Duodenal mucosa (tissue), 2 donors: ENCODE measurements at regions not wholly inside any gene's neighbourhood (a gene's known extent, or its start where the extent isn't known, plus 50 kb on each side); places are given as distances from the start of the nearest gene placed in this dataset.

Experiments used
- H3K27ac ChIP-seq: one replicate; pipeline ENCODE4 v1.7.0; 2013; ENCODE audit warnings: low read depth, low read length
- H3K27me3 ChIP-seq, 2 donors: one replicate each; pipeline ENCODE4 v1.7.0; 2013; ENCODE audit warnings: low read length in 2 of 2, control low read depth in 1 of 2; ENCODE audit not compliant: insufficient read depth in 2 of 2, control insufficient read depth in 1 of 2
- H3K36me3 ChIP-seq, 2 donors: one replicate each; pipeline ENCODE4 v1.7.0; 2013; ENCODE audit warnings: low read length in 2 of 2, control low read depth in 1 of 2; ENCODE audit not compliant: insufficient read depth in 2 of 2, control insufficient read depth in 1 of 2
- H3K4me1 ChIP-seq, 2 donors: one replicate each; pipeline ENCODE4 v1.7.0; 2013; ENCODE audit warnings: low read length in 2 of 2, control low read depth in 1 of 2; ENCODE audit not compliant: insufficient read depth in 2 of 2, control insufficient read depth in 1 of 2
- H3K4me3 ChIP-seq, 2 donors: one replicate each; pipeline ENCODE4 v1.7.0; 2013; ENCODE audit warnings: low read length in 2 of 2, low read depth in 1 of 2
- H3K9ac ChIP-seq, 2 donors: one replicate each; pipeline ENCODE4 v1.7.0; 2013; ENCODE audit warnings: low read length in 2 of 2, low read depth in 1 of 2
- H3K9me3 ChIP-seq, 2 donors: one replicate each; pipeline ENCODE4 v1.7.0; 2013; ENCODE audit warnings: low read length in 2 of 2, control low read depth in 1 of 2; ENCODE audit not compliant: control insufficient read depth in 1 of 2

DNA sequence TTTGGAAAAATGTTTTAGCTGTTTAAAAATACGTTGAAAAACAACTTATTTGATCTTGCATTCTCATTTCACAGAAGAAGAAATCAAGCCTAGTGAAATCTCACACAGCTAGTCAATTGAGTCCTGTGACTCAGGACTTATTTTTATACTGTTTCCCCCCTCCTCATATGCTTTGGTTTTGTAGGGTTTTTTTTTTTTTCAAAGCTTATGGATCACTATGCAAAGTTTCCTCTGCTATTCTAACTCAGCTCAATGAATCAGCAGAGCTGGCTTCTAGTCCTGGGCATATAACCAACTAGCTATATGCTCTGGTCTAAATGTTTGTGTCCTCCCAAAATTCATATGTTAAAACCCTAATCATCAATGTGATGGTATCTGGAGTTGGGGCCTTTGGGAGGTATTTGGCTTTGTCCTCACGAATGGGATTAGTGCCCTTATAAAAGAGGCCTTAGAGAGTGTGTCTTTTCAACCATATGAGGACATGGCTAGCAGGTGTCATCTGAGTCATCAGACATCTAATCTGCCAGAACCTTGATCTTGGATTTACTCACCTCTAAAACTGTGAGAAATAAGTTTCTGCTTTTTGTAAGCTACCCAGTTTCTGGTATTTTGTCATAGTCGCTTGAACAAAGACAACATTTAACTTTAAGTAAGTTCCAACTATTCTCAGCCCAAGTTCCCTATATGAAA is 317.2 kb upstream of the C1orf87 start:
- H3K36me3 ChIP-seq = no peaks in the 10 kb centered on the region
- no peaks in the 10 kb centered on the region for H3K27me3 ChIP-seq
- no peaks in the 10 kb centered on the region for H3K9me3 ChIP-seq
- H3K4me1 ChIP-seq = no peaks in the 10 kb centered on the region
- H3K4me3 ChIP-seq = no peak overlapping the region
- no peak overlapping the region for H3K27ac ChIP-seq
- H3K9ac ChIP-seq = no peak overlapping the region

DNA sequence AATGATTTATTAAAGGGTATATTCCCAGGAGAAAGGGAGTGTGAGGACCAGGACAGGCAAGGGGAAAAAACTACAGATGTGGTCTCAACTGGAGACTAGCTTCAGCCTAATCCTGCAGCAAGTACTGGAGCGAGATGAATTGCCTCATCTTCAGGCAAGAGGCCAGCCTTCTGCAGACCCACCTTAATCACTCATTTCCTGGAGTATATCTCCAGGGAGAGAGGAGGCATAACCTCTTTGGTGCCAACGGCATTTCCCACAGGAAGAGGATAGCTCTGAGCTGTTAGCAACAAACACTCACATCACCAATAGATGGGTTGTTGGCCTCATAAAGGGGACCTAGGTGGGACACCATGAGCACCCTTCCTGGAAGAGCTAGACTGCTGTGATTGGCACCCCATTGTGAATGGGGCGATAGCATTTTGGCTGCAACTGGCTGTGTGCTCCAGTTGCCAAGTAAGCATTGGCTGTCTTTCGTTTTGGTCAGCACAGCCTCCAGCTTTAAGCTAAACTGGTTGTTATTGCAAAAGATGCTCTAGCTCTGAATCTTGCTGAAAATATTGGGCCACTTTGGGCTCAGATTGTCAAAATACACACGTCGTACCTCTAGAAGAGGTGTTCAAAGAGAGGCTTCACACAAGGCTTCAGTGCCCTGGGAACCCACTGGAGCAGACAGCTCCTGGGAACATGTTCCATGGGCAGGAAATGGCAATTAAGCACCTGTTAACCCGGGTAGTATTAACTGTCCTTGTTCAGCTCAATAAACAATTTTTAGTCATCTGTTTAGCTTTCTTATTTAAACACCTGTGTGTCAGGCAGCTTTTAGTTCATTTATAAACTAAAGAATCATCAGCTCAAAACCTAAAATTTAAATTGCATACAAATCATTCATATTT is 314.8 kb upstream of the C1orf87 start:
- Histone ChIP-seq H3K4me3 (no peak overlapping the region), H3K9ac (no peak overlapping the region), H3K36me3 (no peaks in the 10 kb centered on the region), H3K4me1 (no peaks in the 10 kb centered on the region), H3K27ac (no peak overlapping the region), H3K9me3 (no peaks in the 10 kb centered on the region), H3K27me3 (no peaks in the 10 kb centered on the region)

DNA sequence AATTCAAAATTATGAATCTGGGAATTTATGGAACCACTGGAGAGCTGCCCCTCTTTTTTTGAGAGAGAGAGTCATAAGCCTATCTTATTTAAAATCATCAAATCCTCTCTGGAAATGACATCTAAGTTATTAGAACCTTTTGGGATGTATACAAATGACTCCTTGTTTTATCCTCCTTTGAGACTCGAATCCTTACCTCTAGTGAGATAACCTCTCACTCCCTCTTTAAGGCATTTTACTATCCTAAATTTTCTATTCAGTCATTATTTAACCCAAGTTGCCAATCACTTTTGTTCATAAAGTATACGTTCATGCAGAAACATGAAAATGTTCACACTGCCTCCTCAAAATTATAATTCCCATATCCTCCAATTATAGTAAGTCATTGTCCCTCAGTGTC is 313.6 kb upstream of the C1orf87 start:
- Histone ChIP-seq H3K27ac (no peak overlapping the region), H3K36me3 (no peaks in the 10 kb centered on the region), H3K4me1 (no peaks in the 10 kb centered on the region), H3K4me3 (no peak overlapping the region), H3K27me3 (no peaks in the 10 kb centered on the region), H3K9ac (no peak overlapping the region), H3K9me3 (no peaks in the 10 kb centered on the region)

DNA sequence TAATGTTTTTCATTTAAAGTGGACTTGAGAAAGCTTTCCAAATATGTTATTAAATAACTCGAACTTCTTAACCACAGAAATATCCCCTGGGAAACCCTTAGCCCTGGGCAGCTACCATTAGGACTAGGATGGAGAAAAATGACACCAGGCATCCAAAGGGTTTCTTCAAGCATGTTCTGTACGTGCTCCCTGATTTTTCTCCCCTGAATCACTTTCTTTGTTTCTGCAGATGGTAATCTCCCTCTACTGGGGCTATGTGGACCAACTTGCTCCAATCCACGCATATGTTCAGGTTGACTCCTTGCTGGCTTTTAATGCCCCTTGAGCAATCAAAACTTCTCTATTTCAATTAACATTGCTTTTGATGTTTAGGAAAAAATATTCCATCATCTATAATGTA is 312.7 kb upstream of the C1orf87 start:
- H3K27ac ChIP-seq = no peak overlapping the region
- no peaks in the 10 kb centered on the region for H3K9me3 ChIP-seq
- H3K9ac ChIP-seq = no peak overlapping the region
- no peaks in the 10 kb centered on the region for H3K4me1 ChIP-seq
- no peaks in the 10 kb centered on the region for H3K36me3 ChIP-seq
- no peak overlapping the region for H3K4me3 ChIP-seq
- H3K27me3 ChIP-seq = no peaks in the 10 kb centered on the region

DNA sequence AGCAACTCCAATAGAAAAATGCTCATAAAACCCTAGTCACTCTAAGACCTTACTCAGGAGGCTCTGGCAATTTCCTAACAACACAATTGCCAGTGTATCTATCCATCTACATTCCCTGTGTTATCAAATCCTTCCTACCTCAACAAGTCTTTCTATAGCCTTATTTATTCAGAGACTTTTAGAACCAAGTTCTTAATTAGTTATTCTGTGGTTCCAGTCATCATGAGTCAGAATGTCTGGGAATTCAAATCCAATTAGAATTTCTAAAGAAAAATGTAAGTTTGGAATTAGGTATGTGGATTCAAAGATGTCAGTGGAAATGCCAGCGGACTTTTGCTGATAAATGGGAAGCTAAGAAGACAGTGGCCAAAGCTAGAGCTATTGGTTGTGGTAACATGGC is 302.6 kb upstream of the C1orf87 start:
- H3K4me1 ChIP-seq = no peaks in the 10 kb centered on the region
- no peak overlapping the region for H3K9ac ChIP-seq
- no peaks in the 10 kb centered on the region for H3K36me3 ChIP-seq
- no peaks in the 10 kb centered on the region for H3K27me3 ChIP-seq
- no peak overlapping the region for H3K4me3 ChIP-seq
- no peaks in the 10 kb centered on the region for H3K9me3 ChIP-seq
- no peak overlapping the region for H3K27ac ChIP-seq

DNA sequence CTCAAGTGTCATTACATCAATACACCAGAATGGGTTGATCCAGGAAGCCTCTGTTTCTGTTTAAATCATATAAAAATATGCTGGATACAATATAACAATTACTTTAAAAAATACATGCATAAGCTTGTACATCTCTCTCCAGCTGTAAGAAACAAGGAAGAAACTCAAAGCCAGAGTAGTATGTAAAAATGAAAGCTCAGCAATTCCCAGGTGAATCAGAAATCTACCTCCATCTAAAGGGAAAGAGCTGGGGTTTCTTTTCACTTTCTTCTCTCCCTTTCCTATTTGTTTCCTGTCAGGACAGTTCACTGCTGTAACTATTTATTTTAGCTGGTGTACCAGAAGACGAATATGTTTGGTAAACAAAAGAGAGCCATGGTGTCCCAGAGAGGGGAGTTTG is 301.0 kb upstream of the C1orf87 start:
- Histone ChIP-seq H3K27ac (no peak overlapping the region), H3K9me3 (no peaks in the 10 kb centered on the region), H3K4me3 (no peak overlapping the region), H3K9ac (no peak overlapping the region), H3K27me3 (no peaks in the 10 kb centered on the region), H3K36me3 (no peaks in the 10 kb centered on the region), H3K4me1 (no peaks in the 10 kb centered on the region)

DNA sequence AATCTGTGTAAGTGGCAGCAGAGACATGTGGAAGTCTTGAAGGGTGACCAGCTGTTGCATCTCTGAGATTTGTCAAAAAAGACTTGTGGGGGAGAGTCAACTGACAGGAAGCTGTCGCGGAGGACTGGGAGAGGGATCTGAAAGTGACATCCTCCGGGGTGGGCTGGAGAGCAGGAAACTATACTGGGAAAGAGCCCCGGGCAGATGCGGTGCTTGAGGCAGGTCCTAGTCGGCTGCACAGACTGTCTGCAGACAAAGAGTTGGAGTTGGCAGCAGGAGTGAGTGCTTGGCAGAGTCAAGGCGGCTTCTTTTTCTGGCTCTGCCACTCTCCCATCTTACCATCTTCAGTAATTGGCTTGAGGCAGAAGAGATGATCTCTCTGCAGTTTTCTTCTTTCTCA is 294.0 kb upstream of the C1orf87 start:
- no peaks in the 10 kb centered on the region for H3K9me3 ChIP-seq
- H3K27me3 ChIP-seq = no peaks in the 10 kb centered on the region
- H3K27ac ChIP-seq = no peak overlapping the region
- no peak overlapping the region for H3K4me3 ChIP-seq
- H3K4me1 ChIP-seq = no peaks in the 10 kb centered on the region
- H3K9ac ChIP-seq = no peak overlapping the region
- no peaks in the 10 kb centered on the region for H3K36me3 ChIP-seq

DNA sequence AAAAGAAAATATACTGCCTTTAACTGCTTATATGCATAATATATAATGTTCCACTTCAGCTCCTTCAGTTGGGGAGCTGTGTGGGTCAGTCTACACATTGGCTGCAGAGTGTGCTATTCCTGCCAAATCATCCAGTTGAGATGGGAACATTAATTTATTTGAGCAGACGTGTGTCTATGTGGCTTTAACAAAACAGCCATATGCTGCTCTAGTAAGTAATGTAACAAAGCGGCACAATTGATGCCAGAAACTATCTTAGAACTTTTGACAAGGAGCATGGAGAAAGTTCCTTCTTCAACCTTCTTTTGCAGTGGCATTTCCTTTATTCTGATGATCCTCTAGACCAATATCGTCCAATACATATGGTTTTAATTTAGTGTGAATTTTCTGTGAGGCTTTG is 285.9 kb upstream of the C1orf87 start:
- Histone ChIP-seq H3K4me3 (no peak overlapping the region), H3K27ac (no peak overlapping the region), H3K9me3 (no peaks in the 10 kb centered on the region), H3K9ac (no peak overlapping the region), H3K27me3 (no peaks in the 10 kb centered on the region), H3K4me1 (no peaks in the 10 kb centered on the region), H3K36me3 (no peaks in the 10 kb centered on the region)

DNA sequence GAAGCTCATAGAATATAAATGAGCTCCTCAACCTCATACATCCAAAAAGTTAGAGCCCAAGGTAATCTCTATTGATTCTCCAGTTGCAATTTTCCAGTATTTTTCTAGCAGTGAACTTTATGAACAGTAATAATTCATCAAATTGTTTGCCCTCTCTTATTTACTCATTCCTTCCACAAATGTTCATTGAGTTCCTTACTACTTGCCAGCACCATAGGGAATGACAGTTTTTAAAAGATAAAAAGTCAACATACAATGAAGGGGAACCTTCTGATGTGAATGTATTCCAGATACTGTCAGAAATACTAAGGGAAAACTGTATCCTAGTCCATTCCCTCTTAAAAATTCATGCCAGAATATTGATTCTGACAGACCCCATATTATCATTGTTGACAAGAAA is 277.0 kb upstream of the C1orf87 start:
- H3K27me3 ChIP-seq = no peaks in the 10 kb centered on the region
- no peak overlapping the region for H3K4me3 ChIP-seq
- H3K9me3 ChIP-seq = no peaks in the 10 kb centered on the region
- no peak overlapping the region for H3K27ac ChIP-seq
- H3K4me1 ChIP-seq = no peaks in the 10 kb centered on the region
- no peak overlapping the region for H3K9ac ChIP-seq
- no peaks in the 10 kb centered on the region for H3K36me3 ChIP-seq

DNA sequence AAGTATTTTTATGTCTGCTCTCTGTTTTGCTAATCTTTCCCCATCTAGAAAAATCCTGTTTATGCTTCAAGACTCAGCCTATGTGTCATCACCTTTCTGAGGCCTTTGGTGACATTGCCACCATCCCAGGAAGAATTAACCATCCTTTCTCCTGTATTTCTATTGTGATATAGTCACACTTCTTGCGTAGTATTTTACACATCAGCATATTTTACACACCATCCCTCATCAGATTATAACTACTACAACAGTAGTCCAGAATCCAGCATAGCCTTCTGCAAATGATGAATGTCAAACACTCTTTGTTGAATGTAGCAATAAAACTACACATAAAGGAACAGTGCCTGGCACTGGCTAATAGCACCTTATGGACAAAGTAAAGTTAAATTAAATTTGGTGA is 275.3 kb upstream of the C1orf87 start:
- H3K27me3 ChIP-seq = no peaks in the 10 kb centered on the region
- H3K36me3 ChIP-seq = no peaks in the 10 kb centered on the region
- no peak overlapping the region for H3K9ac ChIP-seq
- no peaks in the 10 kb centered on the region for H3K9me3 ChIP-seq
- H3K27ac ChIP-seq = no peak overlapping the region
- no peak overlapping the region for H3K4me3 ChIP-seq
- H3K4me1 ChIP-seq = no peaks in the 10 kb centered on the region
